ENCODE measurements at regions not wholly inside any gene's neighbourhood (a gene's known extent, or its start where the extent isn't known, plus 50 kb on each side); places are given as distances from the start of the nearest gene placed in this dataset.
"Not testable (repeated sequence)": the region's sequence is repeated elsewhere in the genome, so short reads cannot be mapped to it uniquely, and the experiment has no call there.

DNA sequence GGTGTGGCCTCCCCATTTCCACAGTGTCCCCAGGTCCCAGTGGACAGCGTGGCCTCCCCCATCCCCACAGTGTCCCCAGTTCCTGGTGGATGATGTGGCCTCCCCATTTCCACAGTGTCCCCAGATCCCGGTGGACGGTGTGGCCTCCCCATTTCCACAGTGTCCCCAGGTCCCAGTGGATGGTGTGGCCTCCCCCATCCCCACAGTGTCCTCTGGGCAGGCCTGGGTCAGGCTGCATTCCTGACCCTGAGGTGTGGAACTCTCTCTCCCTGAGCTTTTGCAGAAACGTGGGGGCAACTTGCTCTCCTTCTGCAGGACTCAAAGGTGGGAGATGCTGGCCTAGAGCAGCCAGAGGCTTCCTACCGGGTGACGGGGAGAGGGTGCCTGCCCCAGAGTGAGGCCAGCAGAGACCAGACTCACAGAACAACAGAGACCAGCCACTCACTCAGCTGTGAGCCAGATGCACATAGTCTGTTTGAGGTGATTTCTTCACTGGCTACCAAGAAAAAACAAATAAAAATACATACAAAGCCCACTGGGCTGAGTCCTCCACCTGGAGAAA lies 85.8 kb upstream of the FGF3 start:
- DNase-seq (ENCODE audit: low spot score): no peak

DNA sequence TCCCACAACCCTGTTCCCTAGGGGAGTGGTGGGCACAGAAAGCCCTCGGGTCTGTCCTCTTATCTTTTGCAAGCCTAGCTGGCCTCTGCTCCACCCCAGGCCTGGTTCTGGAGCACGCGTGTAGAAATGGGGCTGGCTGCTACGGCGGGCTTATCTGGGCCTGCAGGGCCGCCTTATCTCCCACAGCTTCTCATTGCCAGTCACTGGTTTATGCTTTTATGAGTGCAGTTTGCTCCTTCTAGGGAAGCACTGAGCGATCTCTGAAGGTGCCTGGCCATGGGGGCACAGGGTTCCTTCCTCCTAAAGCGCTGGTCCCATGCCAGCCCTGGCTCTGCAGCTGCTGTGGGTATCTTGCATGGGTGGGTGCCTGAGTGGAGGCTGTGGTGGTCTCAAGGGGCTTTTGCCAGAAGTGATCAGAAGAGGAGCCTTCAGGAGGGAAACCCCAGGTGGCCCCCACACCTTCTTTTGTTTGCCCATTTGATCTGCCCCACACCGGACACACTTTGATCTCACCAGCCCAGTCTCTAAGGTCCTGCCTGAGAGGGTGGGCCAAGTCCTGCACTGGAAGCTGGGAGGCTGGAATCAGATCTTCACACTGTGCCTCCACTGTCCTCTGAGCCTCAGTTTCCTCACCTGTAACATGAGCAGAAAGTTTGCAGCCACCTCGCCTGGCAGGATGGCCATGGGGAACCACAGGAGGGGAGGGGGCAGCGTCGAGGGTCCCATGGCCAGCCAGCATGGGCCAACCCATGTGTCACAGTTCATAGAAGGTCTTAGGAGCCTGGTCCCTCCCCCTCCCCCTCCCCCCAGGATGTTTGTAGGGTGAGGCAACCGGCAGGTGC lies 86.6 kb upstream of the FGF3 start:
- DNase-seq (ENCODE audit: low spot score): no peak

DNA sequence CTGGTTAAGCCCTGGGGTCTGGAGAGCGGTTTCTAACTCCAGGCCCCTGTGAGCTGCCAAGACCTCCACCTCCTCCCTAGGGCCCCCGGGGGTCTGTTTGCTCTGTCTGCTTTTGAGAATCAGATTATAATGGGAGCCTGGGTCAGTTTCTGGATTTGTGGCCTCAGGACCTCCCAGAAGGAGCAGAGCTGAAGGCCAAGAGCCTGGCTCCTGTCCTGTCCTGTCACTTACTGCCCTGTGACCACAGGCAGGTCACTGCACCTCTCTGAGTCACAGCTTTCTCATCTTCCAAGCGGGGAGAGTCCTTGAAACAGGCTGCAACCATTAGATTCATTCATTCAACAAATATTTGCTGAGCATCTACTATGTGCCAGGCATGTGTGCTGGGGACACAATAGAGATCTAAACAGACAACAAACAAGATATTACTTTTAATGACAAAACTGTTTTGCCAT lies 87.3 kb upstream of the FGF3 start:
- DNase-seq (ENCODE audit: low spot score): no peak

DNA sequence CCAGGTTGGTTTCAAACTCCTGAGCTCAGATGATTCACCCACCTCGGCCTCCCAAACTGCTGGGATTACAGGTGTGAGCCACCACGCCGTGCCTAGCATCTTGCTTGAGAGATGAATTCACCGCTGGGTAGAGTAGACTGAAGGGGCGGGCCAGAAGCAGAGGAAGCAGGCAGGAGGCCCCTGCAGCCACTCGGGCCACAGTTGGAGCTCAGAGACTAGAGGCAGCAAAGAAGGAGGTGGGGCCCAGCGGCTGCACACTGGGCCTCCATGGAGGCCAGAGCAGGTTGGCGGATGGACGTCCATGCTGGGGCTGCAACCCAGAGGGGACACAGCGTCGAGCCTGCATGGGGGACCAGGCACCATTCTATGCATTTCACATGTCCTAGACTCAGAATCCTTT lies 88.4 kb upstream of the FGF3 start:
- no peak for DNase-seq (ENCODE audit: low spot score)

DNA sequence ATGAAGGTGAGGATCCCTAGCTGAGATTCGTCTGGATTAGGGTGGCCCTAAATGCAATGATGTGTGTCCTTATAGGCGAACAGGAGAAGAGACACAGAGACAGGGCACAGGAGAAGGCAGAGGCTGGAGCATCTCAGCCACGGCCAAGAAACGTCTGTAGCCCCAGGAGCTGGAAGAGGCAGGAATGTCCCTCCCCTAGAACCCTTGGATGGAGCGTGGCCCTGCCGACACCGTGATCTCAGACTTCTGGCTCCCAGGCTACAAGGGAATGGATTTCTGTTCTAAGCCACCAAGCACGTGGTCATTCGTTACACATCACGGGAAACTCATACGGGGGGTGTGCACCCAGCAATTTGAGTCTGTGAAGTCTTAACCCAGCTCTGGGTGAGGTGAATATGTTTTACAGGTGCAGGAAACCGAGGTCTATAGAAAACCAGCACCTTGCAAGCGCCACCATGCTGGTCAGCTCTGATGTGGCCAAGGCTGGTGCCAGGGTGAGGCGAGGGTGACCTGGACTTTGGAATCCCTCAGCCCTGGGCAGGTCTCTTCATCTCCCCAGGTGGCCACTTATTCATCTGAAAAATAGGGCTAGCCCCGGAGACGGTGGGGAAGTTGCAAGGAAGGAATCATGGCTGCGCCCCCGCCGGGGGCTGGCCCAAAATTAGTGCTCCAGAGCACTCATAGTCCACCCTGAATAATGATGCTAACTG lies 89.5 kb upstream of the FGF3 start:
- no peak for DNase-seq (ENCODE audit: low spot score)

DNA sequence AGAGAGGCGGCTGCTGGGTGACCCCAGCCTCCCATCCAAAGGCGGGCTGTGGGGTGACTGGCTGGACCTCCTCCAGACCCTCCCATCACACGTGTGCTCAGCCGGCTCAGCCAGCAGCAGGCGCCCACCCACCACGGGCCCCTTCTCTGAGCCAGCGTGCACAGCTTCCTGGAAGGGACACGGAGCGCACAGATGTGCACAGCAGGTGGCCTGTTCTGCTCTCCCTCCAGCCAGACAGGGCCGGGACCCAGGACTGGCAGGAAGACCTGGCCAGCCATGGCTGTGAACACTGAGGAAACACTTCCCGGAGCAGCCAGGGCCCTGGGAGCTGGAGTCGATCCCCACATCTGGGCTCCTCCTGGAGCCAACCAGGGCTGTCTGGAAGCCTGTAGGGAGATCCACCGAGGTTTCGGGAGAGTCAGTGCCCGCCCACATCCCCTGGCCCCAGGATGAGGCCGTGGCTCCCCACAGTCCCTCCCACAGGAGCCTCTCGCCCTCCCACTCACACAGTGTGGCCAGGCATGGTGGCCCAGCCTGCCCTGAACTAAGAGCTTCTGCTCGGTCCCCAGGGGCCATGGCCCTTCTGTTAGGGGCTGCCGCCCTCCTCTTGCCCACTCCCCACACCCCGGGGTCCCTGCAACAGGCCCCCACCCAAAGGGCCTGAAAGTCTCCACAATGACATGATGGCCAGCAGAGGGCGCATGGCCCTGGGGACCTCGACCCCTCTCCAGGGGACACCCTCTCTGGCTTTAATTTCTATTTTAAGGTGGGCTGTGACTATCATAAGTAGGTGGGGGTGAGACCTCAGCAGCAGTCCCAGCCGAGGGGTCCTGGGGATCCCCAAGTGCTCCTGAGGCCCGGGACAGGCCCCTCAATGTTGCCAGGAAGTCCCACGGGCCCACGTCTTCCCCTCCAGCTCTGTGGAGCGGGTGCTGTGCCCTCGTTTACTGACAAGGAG lies 90.6 kb upstream of the FGF3 start:
- DNase-seq (ENCODE audit: low spot score): no peak

DNA sequence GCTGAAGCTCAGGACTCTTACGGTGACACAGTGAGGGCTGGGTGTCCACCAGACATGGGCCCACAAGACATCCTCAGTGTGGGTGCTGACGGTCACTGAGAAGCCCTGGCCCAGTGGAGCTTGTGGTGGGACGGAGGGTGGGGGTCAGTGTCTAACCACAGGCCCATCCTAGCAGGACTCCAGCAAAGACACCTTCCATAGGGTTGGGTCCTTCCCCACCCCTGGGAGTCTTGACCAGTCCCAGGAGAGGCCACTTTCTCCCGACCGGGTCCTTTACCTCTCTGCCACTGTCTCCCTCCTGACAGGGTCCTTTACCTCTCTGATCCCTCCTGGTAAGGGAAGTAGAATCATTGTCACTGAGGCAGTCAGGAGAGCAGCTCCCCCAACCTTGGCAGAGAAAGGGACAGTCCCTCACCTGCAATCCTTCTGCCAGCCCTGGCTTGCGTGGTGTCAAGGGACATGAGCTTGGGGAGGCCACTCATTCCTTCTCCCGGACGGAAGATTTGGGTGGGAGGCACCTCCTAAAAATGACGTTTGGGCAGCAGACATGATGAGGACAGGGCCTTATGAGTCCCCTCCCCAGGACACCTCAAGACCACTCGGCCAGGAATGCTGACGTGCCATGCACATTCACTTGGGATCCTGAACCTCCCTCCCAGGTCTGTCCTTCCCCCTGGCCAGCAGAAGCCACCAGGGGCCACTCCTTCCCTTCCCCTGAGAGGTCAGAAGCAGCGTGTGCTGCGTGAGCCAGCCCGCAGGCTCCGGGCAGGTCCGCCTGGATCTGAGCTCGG lies 91.5 kb upstream of the FGF3 start:
- no peak for DNase-seq (ENCODE audit: low spot score)

DNA sequence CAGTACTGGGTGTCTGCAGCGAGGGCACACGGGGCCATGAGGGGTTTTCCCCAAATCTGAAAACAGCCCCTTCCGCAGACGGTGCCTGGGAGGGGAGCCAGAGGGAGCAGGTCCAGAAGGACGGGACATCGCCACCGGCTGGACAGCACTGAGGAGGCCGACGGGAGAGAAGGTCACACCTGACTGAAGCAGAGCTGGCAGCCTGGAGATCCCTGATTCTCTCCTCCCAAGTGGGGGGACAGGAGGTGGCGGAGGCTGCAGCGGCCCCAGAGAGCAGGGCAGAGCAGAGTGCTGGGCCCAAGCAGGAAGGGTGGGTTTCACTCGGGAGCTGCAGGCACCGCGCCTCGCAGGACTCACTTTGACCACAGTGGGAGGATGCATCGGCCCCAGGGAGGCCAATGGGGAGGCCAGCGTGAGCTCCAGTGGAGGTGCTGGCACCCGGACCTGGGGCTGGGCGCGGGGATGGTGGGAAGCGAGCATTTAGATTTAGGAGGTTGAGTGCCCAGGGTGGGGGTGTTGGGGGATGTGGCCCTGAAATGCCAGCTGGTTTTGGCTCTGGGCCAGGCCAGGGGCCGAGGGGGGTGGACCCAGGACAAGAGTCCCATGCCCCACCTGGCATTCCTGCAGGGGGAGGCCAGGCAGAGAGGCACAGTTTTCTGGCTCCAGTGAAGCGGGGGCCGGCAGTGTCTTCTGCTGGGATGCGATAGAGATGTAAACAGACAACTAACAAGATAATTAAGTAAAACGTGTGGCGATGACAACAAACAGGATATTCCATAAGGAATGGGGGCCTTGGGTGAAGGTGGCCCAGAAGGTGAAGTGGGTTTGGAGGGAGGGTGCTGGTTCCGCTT lies 92.3 kb upstream of the FGF3 start:
- DNase-seq (ENCODE audit: low spot score): no peak

DNA sequence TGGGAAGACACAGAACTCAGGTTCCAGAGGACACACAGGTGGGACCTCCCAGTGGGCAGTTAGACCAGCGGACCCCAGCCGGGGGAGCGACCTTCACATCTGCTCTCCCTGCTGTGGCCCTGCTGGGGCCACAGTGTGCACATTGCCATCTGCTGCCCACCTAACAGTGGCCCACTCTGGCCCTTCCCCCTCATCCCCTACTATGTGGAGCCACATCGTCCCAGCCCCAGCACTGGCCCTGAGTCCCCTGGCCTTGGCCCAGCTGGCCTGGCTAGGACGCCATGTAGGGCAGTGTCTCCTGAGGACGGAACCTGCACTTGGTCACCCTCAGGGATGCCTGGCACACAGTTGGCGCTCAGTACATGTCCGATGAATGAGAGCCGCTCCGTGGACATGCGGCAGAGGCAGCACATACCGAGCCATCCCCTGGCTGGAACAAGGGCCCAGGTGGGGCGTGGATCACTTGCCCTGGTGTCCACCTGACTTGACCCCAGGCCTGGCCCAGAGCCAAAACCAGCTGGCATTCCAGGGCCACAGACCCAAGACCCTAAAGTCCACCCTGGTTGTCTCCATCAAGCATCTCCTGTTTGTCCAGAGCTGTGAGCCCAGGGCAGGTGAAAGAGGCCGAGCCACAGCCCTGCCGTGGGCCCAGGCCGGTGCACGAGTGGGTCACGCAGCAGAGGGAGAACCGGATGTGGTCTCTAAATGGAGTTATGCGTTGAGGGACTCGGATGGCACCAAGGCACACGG lies 93.1 kb upstream of the FGF3 start:
- DNase-seq (ENCODE audit: low spot score): no peak

DNA sequence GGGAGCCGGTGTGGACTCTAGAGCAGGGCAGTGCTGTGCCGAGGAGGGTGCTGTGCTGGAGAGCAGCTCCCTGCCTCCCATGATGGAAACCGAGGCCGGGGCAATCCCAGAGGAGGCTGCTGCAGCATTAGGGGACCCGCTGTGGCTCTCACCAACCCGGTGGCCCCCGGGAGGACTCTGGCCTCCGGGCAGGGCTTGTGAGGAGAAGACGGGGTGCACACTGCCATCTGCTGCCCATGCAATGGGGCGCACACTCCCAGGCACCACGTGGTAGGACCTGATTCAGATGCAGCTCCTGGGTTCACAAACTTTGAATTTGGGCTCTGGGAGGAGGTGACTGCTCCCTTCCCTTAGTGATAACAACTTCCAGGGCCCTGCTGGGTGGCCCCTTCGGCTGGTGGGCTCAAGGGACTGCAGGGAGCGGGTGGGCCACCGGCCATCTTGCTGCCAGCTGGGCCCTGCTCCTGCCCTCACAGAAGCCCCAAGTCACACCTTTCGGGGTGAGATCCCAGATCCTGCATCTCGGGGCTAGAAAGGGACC lies 93.8 kb upstream of the FGF3 start:
- DNase-seq (ENCODE audit: low spot score): no peak

DNA sequence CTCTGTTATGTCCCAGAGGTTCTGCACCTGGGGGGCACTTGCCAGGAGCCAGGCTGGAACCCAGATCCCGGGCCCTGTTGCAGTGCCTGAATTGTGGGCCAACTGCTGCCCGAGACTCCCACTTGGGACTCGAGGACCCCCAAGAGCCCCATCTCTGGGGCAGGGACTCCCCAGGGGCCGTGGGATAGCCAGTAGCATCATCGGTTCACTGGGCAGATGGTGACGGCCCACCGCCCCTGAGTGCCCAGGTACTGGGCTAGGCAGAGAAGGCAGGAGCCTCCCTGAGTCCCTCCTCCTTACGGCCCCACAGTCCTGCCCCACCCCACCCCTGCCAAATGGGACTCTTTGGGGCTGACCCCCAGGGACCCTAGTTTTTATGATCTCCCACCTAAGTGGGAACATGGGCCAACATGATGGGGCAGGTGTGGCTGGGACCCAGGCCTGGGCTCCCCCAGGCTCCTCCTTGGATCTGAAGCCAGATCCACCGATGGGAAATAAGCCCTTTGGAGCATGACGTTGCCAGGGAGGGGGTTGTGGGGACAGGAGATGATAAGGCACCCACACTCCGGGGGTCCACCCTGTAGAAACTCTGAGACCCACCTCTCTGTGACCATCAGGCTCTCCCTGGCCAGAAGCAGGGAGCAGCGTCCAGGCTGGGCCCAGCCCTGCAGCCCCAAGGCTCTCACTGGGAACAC lies 94.5 kb upstream of the FGF3 start:
- no peak for DNase-seq (ENCODE audit: low spot score)

DNA sequence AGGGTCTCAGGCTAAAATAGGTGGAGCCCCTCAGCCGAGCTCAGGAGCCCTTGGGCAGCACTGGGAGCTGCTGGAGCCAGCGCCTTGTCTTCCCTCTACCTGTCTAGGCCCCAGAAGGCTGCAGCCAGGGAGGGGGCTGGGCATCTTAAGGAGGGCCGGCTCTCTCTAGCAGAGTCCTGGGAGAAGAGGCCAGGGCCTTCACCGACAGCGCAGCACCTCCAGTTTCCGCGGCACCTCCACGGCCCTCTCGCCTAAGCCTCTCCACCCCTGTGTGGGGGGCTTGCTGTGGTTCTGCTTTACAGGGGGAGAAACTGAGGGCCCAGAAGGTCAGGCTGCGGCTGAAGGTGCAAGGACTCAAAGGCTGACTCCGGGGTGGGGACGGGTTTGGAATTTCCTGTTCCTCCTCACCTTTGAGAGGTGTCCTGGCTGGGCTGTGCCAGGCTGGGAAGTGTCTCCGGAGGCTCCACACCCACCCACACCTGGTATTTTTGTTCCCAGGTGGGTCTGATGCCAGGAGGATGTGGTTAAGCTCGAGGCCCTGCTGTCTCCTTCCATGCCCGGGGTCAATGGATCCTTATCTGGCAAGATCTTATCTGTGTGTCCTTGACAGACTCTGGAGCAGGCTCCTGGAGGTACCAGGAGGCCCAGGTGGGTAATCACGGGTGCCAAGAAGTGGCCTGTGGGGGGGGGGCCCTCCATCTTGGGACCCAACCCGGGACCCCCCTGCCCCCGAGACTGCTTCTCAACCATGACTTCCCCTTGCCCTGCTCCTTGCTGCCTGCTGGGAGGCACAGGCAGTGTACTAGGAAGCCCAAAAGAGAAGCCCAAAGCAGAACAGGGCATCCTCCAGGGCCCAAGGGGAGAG lies 95.3 kb upstream of the FGF3 start:
- no peak for DNase-seq (ENCODE audit: low spot score)

DNA sequence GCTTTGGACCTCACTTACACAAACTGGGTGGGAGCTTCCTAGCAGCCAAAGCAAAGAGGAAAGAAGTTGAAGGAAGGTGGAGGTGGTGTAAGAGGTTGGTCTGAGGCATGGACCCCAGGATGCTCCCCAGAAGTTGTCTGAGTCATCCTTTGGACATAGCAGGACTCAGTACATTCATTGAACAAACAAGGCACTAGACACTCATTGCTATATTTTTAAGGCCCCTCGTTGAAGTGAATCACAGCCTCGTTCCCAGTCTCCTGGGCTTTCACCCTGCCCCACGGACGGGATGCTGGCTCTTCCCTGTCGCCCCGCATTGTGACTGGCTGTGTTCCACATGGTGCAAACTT lies 95.9 kb upstream of the FGF3 start:
- DNase-seq (ENCODE audit: low spot score): no peak

DNA sequence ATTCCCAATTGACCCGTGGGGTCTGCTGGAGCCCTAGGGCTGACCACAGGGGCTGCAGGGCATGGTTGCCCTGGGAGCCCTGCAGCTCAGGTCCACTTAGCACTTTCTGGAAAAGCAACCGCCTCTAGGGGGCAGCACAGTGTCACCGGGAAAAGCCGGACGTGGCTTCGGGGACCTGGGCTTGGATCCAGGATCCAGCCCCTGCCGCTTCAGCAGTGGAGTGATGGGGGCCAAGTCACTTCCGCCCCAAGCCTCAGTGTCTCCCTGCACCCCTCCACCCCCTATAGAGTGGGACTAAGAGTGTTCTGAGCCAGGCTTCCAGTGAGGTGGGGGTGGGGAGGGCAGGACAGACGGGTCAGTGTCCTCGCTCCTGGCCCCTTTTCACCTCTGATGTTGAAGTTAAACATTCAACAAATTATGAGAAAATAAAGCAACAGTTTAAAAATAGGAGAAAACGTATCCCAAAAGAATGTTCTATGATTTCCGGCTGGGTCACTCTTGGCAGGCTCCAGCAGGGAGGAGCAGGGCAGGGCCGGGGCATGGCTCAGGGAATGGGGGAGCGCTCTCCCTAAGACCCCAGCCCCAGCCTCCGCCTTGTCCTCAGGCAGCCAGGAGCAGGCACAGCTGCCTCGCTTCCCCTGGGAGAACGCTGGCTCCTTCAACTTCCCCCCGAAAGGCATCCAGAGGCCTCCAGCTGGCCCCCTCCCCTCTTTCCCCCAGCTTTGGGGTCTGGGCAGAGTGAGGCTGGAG lies 96.5 kb upstream of the FGF3 start:
- DNase-seq (ENCODE audit: low spot score): no peak

DNA sequence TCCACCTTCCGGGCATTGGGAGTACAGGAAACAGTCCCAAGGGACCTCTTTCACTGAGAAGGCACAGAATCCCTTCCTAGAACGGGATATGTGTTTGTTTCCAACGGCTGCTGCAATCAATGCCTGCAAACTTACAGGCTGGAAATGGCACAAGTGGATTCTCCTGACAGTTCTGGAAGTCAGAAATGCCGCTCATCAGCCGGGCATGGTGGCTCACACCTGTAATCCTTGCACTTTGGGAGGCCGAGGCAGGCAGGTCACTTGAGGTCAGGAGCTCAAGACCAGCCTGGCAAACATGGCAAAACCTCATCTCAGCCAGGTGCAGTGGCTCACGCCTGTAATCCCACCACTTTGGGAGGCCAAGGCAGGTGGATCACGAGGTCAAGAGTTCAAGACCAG lies 97.0 kb upstream of the FGF3 start:
- not testable (repeated sequence) for DNase-seq (ENCODE audit: low spot score)

DNA sequence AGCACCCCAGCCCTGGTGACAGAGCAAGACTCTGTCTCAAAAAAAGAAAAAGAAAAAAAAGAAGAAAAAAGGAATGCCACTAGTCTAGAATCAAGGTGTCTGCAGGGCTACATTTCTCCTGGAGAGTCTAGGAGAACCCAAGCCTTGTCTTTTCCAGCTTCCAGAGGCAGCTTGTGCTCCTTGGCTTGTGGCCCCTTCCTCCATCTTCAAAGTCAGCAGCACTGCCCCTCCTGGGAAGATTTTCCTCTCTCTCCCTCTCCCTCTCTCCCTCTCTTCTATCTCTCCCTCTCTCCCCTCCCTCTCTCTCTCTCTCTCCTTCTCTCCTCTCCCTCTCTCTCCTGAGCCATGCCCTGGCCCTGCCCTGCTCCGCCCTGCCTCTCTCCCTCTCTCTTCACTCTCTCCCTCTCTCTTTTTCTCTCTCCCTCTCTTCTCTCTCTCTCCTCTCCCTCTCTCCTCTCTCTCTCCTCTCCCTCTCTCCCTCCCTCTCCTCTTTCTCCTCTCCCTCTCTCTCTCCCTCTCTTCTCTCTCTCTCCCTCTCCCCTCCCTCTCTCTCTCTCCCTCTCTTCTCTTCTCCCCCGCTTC lies 97.7 kb upstream of the FGF3 start:
- DNase-seq (ENCODE audit: low spot score): no peak

DNA sequence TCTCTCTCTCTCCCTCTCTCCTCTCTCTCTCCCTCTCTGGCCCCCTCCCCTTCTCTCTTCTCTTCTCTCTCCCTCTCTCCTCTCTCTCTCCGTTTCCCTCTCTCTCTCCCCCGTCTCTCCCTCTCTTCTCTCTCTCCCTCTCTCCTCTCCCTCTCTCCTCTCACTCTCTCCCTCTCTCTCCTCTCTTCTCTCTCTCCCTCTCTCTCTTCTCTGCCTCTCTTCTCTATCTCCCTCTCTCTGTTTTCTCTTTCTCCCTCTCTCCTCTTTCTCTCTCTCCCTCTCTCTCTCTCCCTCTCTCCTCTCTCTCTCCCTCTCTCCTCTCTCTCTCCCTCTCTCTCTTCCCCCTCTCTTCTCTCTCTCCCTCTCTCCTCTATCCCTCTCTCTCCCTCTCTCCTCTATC lies 98.3 kb upstream of the FGF3 start:
- DNase-seq (ENCODE audit: low spot score): no peak
